GM19452 (cell line): ENCODE measurements at regions not wholly inside any gene's neighbourhood (a gene's known extent, or its start where the extent isn't known, plus 50 kb on each side); places are given as distances from the start of the nearest gene placed in this dataset.
"Not testable (repeated sequence)": the region's sequence is repeated elsewhere in the genome, so short reads cannot be mapped to it uniquely, and the experiment has no call there.

Source experiments
- ATAC-seq: cut with Tn5 transposase; IDR thresholded peaks from one replicate; pipeline ENCODE4 v1.9.1; 2021; ENCODE audit not compliant: unreplicated experiment

DNA sequence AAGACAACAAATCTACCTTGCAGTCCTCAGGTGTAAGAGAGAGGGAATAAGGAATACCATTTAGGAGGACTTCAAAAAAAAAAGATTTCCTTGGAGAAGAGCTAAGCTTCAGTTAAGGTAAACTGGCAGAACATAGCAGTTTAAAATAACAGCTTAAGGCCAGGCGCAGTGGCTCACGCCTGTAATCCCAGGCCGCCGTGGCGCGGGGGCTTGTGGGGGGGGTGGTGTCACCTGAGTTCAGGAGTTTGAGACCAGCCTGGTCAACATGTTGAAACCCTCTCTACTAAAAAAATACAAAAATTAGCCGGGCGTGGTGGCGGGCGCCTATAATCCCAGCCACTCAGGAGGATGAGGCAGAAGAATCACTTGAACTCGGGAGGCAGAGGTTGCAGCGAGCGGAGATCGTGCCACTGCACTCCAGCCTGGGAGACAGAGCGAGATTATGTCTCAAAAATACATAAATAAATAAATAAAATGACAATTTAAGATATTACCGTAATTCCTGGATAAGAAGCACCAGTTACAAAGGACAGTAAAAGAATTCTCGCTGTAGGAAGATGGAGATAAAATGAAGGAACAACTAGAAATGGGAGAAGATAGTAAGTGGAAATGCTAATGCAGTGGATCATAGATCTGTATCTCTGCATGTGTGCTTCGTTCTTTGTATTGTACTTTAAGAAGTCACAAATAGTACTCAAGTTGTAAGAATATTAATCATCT lies 1140.2 kb downstream of the NCAM2 start:
- ATAC-seq = no peak

GRCh38 chr21:22145545-22145944 lies 1147.3 kb downstream of the NCAM2 start:
- ATAC-seq = no peak

GRCh38 chr21:22154579-22155274 lies 1156.5 kb downstream of the NCAM2 start:
- no peak for ATAC-seq

DNA sequence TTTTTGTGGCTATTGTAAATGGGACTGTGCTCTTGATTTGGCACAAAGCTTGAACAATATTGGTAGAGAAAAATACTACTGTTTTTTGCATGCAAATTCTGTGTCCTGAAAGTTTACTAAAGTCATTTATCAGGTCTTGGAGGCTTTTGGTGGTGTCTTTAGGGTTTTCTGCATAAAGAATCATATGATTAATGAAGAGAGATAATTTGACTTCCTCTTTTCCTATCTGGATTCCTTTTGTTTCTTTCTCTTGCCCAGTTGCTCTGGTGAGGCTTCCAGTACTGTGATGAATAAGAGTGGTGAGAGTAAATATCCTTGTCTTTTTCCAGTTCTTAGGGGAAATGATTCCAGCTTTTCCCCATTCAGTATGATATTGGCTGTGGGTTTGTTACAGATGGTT lies 1166.7 kb downstream of the NCAM2 start:
- no peak for ATAC-seq

DNA sequence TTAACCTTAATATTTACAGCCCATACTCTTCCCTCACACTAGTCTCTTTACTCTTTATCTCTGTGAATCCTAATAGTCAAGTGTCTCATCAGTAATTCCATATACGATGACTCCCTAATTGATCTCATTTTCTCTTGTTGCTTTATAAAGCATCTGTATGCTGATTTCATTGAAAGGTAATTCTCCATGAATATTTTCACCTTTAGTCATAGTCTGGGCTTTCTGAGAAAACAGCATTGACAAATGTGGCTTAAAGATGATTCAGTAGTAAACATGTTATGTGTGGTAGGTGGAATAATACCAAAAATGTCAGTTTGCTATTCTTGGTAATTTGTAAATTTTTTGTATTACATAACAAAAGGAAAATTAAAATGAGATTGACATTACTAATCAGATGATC lies 1176.5 kb downstream of the NCAM2 start:
- no peak for ATAC-seq

- no peak for ATAC-seq
Observed at GRCh38 chr21:22189278-22189677, 1191.1 kb downstream of the NCAM2 start.

DNA sequence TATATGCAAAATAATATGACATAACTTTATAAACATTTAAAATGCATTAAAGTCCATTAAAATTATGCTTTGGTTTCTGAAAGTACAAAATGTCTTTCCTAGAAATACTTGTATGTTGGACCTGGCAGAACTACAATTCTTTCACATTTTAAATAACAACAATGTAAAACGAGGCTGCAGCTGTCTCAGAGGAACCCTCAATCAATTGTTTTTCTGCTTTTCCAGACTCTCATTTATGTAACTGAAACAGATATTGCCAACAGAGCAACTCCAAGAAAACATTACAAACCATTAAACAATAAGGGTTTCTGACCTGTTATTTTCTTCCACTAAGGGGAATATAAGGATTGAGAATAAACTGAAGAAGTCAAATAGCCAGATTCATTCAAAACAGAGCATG lies 1193.4 kb downstream of the NCAM2 start:
- ATAC-seq = no peak

- no peak for ATAC-seq
Observed at GRCh38 chr21:22192766-22193165, 1194.6 kb downstream of the NCAM2 start.

DNA sequence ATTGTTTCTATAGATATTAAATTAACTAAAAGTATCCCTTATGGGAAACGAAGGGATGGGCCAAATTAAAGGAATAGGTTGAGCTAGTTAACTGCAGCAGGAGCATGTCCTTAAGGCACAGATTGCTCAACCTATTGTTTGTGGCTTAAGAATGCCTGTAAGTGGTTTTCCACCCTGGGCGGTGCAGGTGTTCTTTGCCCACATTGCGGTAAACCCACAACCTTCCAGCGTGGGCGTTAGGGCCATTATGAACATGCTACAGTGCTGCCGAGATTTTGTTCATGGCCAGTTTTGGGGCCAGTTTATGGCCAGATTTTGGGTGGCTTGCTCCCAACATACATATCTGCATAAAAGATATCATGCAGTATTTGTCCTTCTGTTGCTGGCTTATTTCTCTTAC lies 1196.8 kb downstream of the NCAM2 start:
- ATAC-seq = not testable (repeated sequence)

DNA sequence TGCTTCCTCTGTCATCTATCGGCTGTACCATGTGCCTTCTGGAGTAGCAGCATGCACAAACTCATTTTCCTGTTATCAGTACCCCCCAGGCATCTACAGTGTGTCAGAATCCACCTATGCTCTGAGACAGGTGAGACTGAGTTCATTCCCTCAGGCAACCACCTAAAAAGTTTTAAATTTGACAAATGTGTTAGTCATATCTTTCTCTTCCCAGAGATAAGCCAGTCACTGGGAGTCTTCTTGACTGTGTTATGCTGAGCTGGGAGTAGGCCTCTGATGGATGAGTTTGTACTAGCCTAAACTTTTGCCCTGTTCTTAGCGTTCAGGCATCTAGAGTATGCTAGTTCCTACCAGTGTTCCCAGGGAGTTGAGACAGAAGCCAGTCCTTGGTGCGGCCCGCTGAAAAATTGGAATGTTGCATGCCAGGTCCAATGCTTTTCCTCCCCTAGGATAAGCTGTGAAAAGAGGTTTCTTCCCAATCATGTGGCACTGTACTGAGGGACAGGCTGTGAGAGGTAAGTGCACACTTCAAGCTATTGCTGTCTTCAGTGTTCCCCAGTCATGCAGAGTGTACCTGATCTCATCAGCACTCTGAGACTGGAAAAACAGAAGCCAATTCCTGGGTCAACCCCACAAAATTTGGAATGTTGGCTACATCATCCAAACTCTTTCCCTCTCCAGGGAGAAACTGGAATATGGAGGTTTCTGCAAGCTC lies 1202.3 kb downstream of the NCAM2 start:
- ATAC-seq = no peak

GRCh38 chr21:22201126-22201525 lies 1202.9 kb downstream of the NCAM2 start:
- ATAC-seq = no peak

- no peak for ATAC-seq
Observed at GRCh38 chr21:22201669-22202068, 1203.5 kb downstream of the NCAM2 start.

GRCh38 chr21:22209304-22209700 lies 1211.1 kb downstream of the NCAM2 start:
- ATAC-seq = no peak

DNA sequence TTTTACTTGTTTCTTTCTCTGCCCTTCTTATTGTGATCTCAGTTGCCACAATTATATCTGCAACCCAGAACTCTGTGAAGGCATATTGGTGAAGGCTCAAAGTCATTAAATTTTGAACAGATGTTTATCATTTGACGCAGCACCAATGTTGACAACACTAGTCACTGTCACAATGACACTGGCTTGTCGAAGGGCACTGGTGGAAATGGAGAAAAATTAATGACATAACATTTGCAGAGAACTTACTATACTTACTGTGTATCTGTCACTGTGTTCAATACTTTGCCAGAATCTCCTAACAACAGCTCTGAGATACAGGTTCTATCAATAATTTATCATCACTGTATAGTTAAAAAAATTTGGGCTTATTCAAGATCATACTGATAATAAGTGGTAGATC lies 1213.7 kb downstream of the NCAM2 start:
- no peak for ATAC-seq

DNA sequence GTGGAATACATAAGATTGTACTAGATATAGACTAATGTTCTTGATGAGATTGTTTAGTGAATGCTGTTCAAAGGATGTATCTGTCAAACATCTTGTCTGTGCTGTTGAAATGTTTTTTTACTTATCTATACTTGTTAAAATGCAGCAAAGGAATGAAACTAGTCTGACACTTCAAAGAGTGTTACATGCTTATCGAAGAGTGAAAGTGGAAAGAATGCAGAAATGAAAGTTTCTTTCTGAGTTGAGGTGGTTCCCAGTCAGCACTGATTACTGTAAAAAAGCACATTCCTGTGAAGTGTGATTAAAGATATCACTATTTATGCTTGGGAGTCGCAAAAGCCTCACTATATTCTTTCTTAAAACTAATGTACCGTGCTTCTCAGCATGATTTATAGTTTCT lies 1225.2 kb downstream of the NCAM2 start:
- ATAC-seq = peak; percentile 69

GRCh38 chr21:22224261-22224660 lies 1226.1 kb downstream of the NCAM2 start:
- ATAC-seq = no peak

DNA sequence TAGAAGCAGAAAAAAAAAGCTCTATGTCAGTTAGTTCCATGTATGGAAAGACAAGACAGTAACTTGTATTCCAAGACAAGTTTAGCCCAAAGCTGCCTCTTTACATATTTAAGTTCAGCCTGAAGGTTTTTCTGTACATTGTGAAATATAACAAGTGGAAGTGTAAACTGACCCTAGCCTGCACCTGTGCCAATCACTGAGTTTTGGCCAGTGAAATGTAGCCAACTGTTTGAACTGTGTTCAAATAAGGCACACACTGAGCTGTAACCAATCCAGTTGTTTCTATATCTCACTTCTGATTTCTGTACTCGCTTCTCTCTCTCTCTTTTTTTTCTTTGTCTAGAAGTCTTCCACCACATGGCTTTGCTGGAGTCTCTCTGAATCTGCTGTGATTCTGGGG lies 1227.1 kb downstream of the NCAM2 start:
- ATAC-seq = no peak

DNA sequence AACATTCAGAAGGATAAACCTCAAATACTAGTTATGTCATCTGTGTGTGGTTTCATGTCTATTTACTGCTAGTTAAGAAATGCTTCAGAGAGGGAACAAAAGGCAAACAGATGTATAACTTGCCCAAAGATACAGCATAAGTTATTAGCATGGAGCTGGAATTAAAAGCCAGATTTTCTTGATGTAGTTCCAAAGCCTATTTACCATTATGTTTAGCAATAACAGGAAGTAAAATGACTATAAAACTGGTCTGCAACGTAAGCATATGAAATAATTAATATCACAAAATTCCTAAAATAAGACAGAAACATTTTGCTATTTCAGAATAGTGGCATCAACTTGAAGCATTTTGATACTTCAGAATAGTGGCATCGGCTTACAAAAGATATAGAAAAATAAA lies 1232.8 kb downstream of the NCAM2 start:
- ATAC-seq = no peak

DNA sequence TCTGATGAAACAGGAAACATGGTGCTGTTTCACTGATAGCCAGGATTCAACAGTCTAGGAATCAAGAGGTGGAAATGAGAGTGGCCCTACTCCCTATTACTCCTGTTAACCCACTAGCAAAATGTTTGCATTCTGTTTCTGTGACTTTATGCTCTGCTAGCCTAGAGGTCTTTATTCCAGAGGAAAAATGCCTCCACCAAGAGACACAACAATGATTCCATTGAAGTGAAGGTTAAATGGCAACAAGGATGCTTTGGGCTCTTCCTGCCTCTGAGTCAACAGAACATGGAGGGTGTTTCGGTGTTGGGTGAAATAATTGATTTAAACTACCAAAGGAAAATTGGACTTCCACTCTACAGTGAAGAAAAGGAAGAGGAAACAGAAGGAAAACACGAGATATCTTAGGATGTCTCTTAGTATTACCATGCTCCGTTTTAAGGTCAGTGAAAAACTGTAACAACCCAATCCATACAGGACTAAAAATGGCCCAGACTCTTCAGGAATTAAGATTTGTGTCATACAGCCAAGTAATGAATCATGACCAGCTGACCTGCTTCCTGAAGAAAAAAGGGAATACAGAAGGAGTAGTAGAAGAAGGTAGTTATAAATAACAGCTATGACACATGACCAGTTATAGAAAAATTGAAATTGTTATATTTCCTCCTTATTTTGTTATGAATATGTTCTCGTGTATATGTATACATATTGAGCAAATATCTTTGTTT lies 1237.8 kb downstream of the NCAM2 start:
- ATAC-seq = no peak

GRCh38 chr21:22244516-22244915 lies 1246.3 kb downstream of the NCAM2 start:
- no peak for ATAC-seq

DNA sequence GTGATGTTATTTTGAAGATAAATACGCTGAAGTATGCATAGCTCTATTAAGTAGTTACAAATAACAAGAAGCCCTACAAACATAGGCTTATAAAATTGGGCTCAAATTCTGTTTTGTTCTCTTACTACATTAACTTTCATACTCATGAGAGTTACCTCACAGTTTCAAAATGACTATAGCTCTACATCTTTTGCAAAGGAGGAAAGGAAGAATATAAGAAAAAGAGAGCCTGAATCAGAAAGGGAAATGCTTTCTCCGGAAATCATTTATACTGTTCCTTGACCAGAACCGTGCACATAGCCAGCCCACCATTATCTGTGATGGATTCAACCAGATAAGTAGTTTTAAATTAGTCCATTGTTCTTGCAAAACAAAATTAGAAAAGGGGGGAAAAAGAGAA lies 1252.1 kb downstream of the NCAM2 start:
- ATAC-seq = no peak
